ENCODE measurements at regions not wholly inside any gene's neighbourhood (a gene's known extent, or its start where the extent isn't known, plus 50 kb on each side); places are given as distances from the start of the nearest gene placed in this dataset.

- no peak for TF ChIP-seq CTCF (IDR thresholded peaks at IDR 0.05)
- no peak for TF ChIP-seq POLR2A (IDR thresholded peaks at IDR 0.05)
- no peak for TF ChIP-seq POLR2AphosphoS5 (IDR thresholded peaks at IDR 0.05)
- no peak for TF ChIP-seq EP300 (IDR thresholded peaks at IDR 0.05)
Observed at GRCh38 chr14:99069946-99070345, 202.1 kb downstream of the BCL11B start.
